Trophoblast cell (in vitro differentiated cells and primary cell): ENCODE measurements at regions not wholly inside any gene's neighbourhood (a gene's known extent, or its start where the extent isn't known, plus 50 kb on each side); places are given as distances from the start of the nearest gene placed in this dataset.

ENCODE experiments used
- DNase-seq, 2 donors: peaks; one replicate each; pipeline ENCODE4 v3.0.0-alpha.2; 2016
- H2AFZ ChIP-seq: 2 replicates; pipeline ENCODE4 v1.6.1; 2013; ENCODE audit warnings: low read length, moderate library complexity, mild to moderate bottlenecking; ENCODE audit not compliant: insufficient read depth, poor library complexity
- H2AK5ac ChIP-seq: 2 replicates; pipeline ENCODE4 v1.6.1; 2013; ENCODE audit warnings: mild to moderate bottlenecking, low read length
- H2BK120ac ChIP-seq: 2 replicates; pipeline ENCODE4 v1.6.1; 2013; ENCODE audit warnings: low read length, mild to moderate bottlenecking, moderate library complexity; ENCODE audit not compliant: insufficient read depth, poor library complexity
- H2BK12ac ChIP-seq: 2 replicates; pipeline ENCODE4 v1.6.1; 2013; ENCODE audit warnings: mild to moderate bottlenecking, low read length, moderate library complexity
- H2BK5ac ChIP-seq: 2 replicates; pipeline ENCODE4 v1.6.1; 2013; ENCODE audit warnings: low read length, low read depth, moderate library complexity, mild to moderate bottlenecking; ENCODE audit not compliant: poor library complexity
- H3K14ac ChIP-seq: 2 replicates; pipeline ENCODE4 v1.6.1; 2013; ENCODE audit warnings: mild to moderate bottlenecking, low read length
- H3K18ac ChIP-seq: 2 replicates; pipeline ENCODE4 v1.6.1; 2013; ENCODE audit warnings: mild to moderate bottlenecking, low read length
- H3K23ac ChIP-seq: 2 replicates; pipeline ENCODE4 v1.6.1; 2013; ENCODE audit warnings: low read length
- H3K27ac ChIP-seq: 2 replicates; pipeline ENCODE4 v1.5.1; 2013; ENCODE audit warnings: low read depth, mild to moderate bottlenecking, inconsistent platforms, low read length, moderate library complexity
- H3K27me3 ChIP-seq: 2 replicates; pipeline ENCODE4 v1.6.1; 2013; ENCODE audit warnings: inconsistent platforms, mild to moderate bottlenecking, low read length, moderate library complexity; ENCODE audit not compliant: insufficient read depth
- H3K36me3 ChIP-seq, 2 experiments: 1 replicate in 1 of 2; 2 replicates in 1 of 2; pipeline ENCODE4 v1.6.1; 2013; ENCODE audit warnings: low read length in 2 of 2, mild to moderate bottlenecking in 2 of 2, moderate library complexity in 1 of 2; ENCODE audit not compliant: insufficient read depth in 2 of 2, control insufficient read depth in 1 of 2
- H3K4ac ChIP-seq: 2 replicates; pipeline ENCODE4 v1.6.1; 2013; ENCODE audit warnings: low read depth, mild to moderate bottlenecking, low read length, moderate library complexity
- H3K4me1 ChIP-seq, 2 experiments: 1 replicate in 1 of 2; 2 replicates in 1 of 2; pipeline ENCODE4 v1.6.1; 2013; ENCODE audit warnings: low read length in 2 of 2, mild to moderate bottlenecking in 2 of 2, moderate library complexity in 1 of 2; ENCODE audit not compliant: insufficient read depth in 2 of 2, control insufficient read depth in 1 of 2
- H3K4me2 ChIP-seq: 2 replicates; pipeline ENCODE4 v1.6.1; 2013; ENCODE audit warnings: inconsistent platforms, mild to moderate bottlenecking, low read length, moderate library complexity
- H3K4me3 ChIP-seq: 2 replicates; pipeline ENCODE4 v1.5.1; 2013; ENCODE audit warnings: mild to moderate bottlenecking, low read depth, low read length, inconsistent platforms
- H3K79me1 ChIP-seq: one replicate; pipeline ENCODE4 v1.6.1; 2013; ENCODE audit warnings: low read length
- H3K79me2 ChIP-seq: 2 replicates; pipeline ENCODE4 v1.6.1; 2013; ENCODE audit warnings: low read length, mild to moderate bottlenecking; ENCODE audit not compliant: control insufficient read depth, insufficient read depth, poor library complexity
- H3K9ac ChIP-seq: 2 replicates; pipeline ENCODE4 v1.6.1; 2013; ENCODE audit warnings: mild to moderate bottlenecking, low read length
- H3K9me3 ChIP-seq: 2 replicates; pipeline ENCODE4 v1.6.1; 2013; ENCODE audit warnings: low read depth, mild to moderate bottlenecking, control low read depth, inconsistent platforms, low read length; ENCODE audit not compliant: insufficient read depth
- H4K12ac ChIP-seq: 2 replicates; pipeline ENCODE4 v1.6.1; 2013; ENCODE audit warnings: low read depth, mild to moderate bottlenecking, low read length, moderate library complexity
- H4K8ac ChIP-seq: 2 replicates; pipeline ENCODE4 v1.6.1; 2013; ENCODE audit warnings: low read depth, mild to moderate bottlenecking, low read length, moderate library complexity
- H4K91ac ChIP-seq: one replicate; pipeline ENCODE4 v1.6.1; 2013; ENCODE audit warnings: low read depth, mild to moderate bottlenecking, low read length, moderate library complexity
- WGBS: extraction: QIAGEN DNeasy Blood & Tissue Kit; methylation state at CpG from one replicate; pipeline ENCODE4 v1.1.7; 2013; ENCODE audit warnings: missing lambda C conversion rate; ENCODE audit not compliant: insufficient read length, insufficient coverage; ENCODE audit errors: extremely low coverage; 5-methylcytosine and 5-hydroxymethylcytosine counted together

DNA sequence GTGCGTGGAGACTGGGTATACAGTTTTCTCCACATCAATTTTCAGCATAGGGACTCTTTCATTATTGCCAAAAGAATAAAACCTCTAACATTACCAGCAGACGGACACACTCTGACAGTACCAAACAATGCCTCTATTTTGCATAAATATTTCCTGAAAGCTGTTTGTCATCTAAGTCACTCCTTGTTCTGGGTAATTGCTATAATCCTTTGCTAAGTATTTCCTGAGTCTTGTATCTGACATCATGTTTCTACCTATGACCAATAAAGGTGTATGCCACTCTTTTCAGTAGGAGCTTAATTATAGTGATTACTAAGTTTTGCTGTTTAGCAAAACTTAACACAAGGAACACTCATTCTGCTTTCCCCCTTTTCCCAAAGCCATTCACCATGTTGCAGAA is 886.5 kb downstream of the SLITRK6 start:
- Histone ChIP-seq H3K27me3 (no peaks in the 10 kb centered on the region), H3K27ac (no peak overlapping the region), H3K79me1 (no peaks in the 10 kb centered on the region), H3K23ac (no peak overlapping the region), H4K91ac (no peak overlapping the region), H2AFZ (no peak overlapping the region), H3K14ac (no peak overlapping the region), H3K9ac (no peak overlapping the region), H2BK120ac (no peak overlapping the region), H2BK5ac (no peak overlapping the region), H3K18ac (no peak overlapping the region), H3K4me2 (no peak overlapping the region), H3K36me3 (no peaks in the 10 kb centered on the region), H3K4me1 (no peaks in the 10 kb centered on the region), H3K9me3 (no peaks in the 10 kb centered on the region), H3K79me2 (no peaks in the 10 kb centered on the region), H2BK12ac (no peak overlapping the region), H4K8ac (no peak overlapping the region), H3K4me3 (no peak overlapping the region), H2AK5ac (no peak overlapping the region), H3K4ac (no peak overlapping the region), H4K12ac (no peak overlapping the region)
- DNase-seq = no peak
- WGBS = no CpG with 5 or more reads among the region's 2 CpGs

DNA sequence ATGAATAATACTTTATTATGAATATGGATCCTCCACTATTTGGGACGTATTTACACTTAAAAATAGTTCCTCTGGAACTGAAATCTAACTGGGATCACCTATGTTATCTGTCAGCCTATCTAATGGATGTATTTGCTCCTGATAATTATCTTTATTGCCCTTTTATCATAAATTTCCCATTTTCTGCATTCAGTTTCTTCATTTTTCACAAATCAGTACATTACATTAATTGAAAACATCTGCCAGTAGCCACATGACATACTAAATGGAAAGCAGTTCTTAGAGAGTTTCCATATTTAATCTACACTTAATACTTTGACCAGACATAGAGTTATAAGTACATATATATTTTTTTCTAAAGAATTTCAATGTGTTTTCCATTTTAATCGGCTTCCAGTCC is 888.8 kb downstream of the SLITRK6 start:
- Histone ChIP-seq H4K12ac (no peak overlapping the region), H3K4ac (no peak overlapping the region), H3K79me2 (no peaks in the 10 kb centered on the region), H4K8ac (no peak overlapping the region), H2BK120ac (no peak overlapping the region), H3K27ac (no peak overlapping the region), H3K79me1 (no peaks in the 10 kb centered on the region), H3K4me2 (no peak overlapping the region), H3K36me3 (no peaks in the 10 kb centered on the region), H3K4me1 (no peaks in the 10 kb centered on the region), H3K9ac (no peak overlapping the region), H3K18ac (no peak overlapping the region), H3K9me3 (no peaks in the 10 kb centered on the region), H3K14ac (no peak overlapping the region), H2AK5ac (no peak overlapping the region), H4K91ac (no peak overlapping the region), H2BK5ac (no peak overlapping the region), H3K4me3 (no peak overlapping the region), H2BK12ac (no peak overlapping the region), H3K27me3 (no peaks in the 10 kb centered on the region), H2AFZ (no peak overlapping the region), H3K23ac (no peak overlapping the region)
- no peak for DNase-seq
- WGBS = no CpG with 5 or more reads among the region's 2 CpGs

DNA sequence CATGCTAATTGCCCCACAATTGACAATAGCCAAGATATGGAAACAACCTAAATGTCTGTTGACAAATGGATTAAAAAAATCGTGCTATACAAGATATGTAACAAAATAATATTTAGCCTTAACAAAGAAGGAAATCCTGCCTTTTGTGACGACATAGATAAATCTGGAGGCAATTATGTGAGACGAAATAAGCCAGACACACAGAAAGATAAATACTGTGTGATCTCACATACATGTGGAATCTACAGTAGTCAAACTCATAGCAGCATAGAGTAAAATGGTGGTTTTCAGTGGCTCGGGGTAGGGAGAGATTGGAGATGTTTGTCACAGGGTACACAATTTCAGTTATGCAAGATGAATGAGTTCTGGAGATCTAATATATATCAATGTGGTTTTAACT is 895.8 kb downstream of the SLITRK6 start:
- H3K14ac ChIP-seq = no peak overlapping the region
- no peak overlapping the region for H2AK5ac ChIP-seq
- H3K4me1 ChIP-seq = no peaks in the 10 kb centered on the region
- H2BK5ac ChIP-seq = no peak overlapping the region
- H2AFZ ChIP-seq = no peak overlapping the region
- H3K27ac ChIP-seq = no peak overlapping the region
- no peak overlapping the region for H3K23ac ChIP-seq
- H4K91ac ChIP-seq = no peak overlapping the region
- WGBS = no CpG with 5 or more reads among the region's 4 CpGs
- no peaks in the 10 kb centered on the region for H3K79me1 ChIP-seq
- H3K27me3 ChIP-seq = no peaks in the 10 kb centered on the region
- H3K9ac ChIP-seq = no peak overlapping the region
- H3K79me2 ChIP-seq = no peaks in the 10 kb centered on the region
- no peak overlapping the region for H4K8ac ChIP-seq
- no peak overlapping the region for H3K4ac ChIP-seq
- no peak for DNase-seq
- no peaks in the 10 kb centered on the region for H3K9me3 ChIP-seq
- H2BK12ac ChIP-seq = no peak overlapping the region
- no peaks in the 10 kb centered on the region for H3K36me3 ChIP-seq
- no peak overlapping the region for H3K4me2 ChIP-seq
- H2BK120ac ChIP-seq = no peak overlapping the region
- no peak overlapping the region for H4K12ac ChIP-seq
- no peak overlapping the region for H3K18ac ChIP-seq
- H3K4me3 ChIP-seq = no peak overlapping the region

DNA sequence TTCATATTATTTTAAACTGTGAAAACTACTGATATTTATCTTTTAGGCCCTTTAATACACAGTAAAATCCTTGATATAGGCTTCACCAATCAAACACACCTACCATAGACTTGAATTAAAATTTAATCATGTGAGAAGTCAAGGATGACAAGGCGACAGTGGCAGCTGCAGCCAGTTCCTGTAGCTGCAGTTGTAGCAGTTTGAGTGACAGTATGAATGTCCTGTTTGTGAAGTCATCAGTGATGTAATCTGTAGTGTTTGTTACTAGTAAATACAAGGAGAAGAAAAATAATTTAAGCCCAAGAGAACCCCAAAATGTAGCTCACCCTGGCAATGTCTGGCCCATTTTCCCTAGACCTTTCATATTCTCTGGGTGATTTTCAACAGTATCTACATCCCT is 897.0 kb downstream of the SLITRK6 start:
- H4K91ac ChIP-seq = no peak overlapping the region

More for the DNA sequence above, 897.0 kb downstream of the SLITRK6 start:
- H3K4me3 ChIP-seq = no peak overlapping the region
- no peak overlapping the region for H4K12ac ChIP-seq
- no peaks in the 10 kb centered on the region for H3K79me1 ChIP-seq
- no peak overlapping the region for H2BK120ac ChIP-seq
- no peak for DNase-seq
- H3K4ac ChIP-seq = no peak overlapping the region
- H3K27me3 ChIP-seq = no peaks in the 10 kb centered on the region
- H3K9ac ChIP-seq = no peak overlapping the region
- no peak overlapping the region for H2AK5ac ChIP-seq
- no peak overlapping the region for H3K4me2 ChIP-seq
- H3K14ac ChIP-seq = no peak overlapping the region
- no peak overlapping the region for H2BK5ac ChIP-seq
- H3K9me3 ChIP-seq = no peaks in the 10 kb centered on the region
- WGBS = no CpG with 5 or more reads among the region's 1 CpG
- H3K27ac ChIP-seq = no peak overlapping the region
- H2AFZ ChIP-seq = no peak overlapping the region
- H4K8ac ChIP-seq = no peak overlapping the region
- no peak overlapping the region for H3K23ac ChIP-seq
- H3K79me2 ChIP-seq = no peaks in the 10 kb centered on the region
- H3K4me1 ChIP-seq = no peaks in the 10 kb centered on the region
- no peaks in the 10 kb centered on the region for H3K36me3 ChIP-seq
- no peak overlapping the region for H2BK12ac ChIP-seq
- H3K18ac ChIP-seq = no peak overlapping the region
